ENCODE measurements at regions not wholly inside any gene's neighbourhood (a gene's known extent, or its start where the extent isn't known, plus 50 kb on each side); places are given as distances from the start of the nearest gene placed in this dataset.

- Histone ChIP-seq H3K27me3 (ENCODE audit: control insufficient read depth, insufficient read depth, low read length) (no peaks in the 10 kb centered on the region), H3K9me3 (ENCODE audit: control insufficient read depth, insufficient read depth, low read depth, low read length) (peaks cover 17% of the 10 kb centered on the region), H3K27ac (ENCODE audit: low read length) (no peak overlapping the region), H3K4me1 (ENCODE audit: control insufficient read depth, insufficient read depth, low read length) (no peaks in the 10 kb centered on the region), H3K36me3 (ENCODE audit: control insufficient read depth, insufficient read depth, low read length) (no peaks in the 10 kb centered on the region), H3K4me3 (ENCODE audit: low read depth in 2 of 2, low read length in 2 of 2) (no peak overlapping the region)
- ChIA-PET POLR2A (no interaction called here), CTCF (no interaction called here)
- no peak for ATAC-seq
- in situ Hi-C loops (cut with HindIII; ENCODE audit: low pct_unique_long_range_greater_than_20kb, low sequenced_read_pairs) = no loop called here
- DNase-seq (ENCODE audit: low read depth, low spot score) = no peak
- TF ChIP-seq SIN3A (IDR thresholded peaks at IDR 0.05; ENCODE audit: borderline replicate concordance, insufficient read depth, low read depth, low read length) (no peak), POLR2AphosphoS5 (IDR thresholded peaks at IDR 0.05; ENCODE audit: low read depth, low read length) (no peak), TCF7L2 (IDR thresholded peaks at IDR 0.05; ENCODE audit: low read depth, low read length) (no peak), CTCF (IDR thresholded peaks at IDR 0.05) (no peak), REST (IDR thresholded peaks at IDR 0.05; ENCODE audit: insufficient read depth in 1 of 2, low read depth in 2 of 2, low read length in 1 of 2) (no peak)
- intact Hi-C loops (cut with micrococcal nuclease; ENCODE audit: unreplicated experiment) = no loop called here
- no TSS peak for BruUV-seq (replicated peaks)
These were observed 301.7 kb downstream of the BLID start for GRCh38 chr11:121814296-121814695.

GRCh38 chr11:121810291-121810690 lies 305.7 kb downstream of the BLID start:
- in situ Hi-C loops (cut with HindIII; ENCODE audit: low pct_unique_long_range_greater_than_20kb, low sequenced_read_pairs) (no loop called here), intact Hi-C loops (cut with micrococcal nuclease; ENCODE audit: unreplicated experiment) (loop anchor here (2.0 kb wide), 1 partner anchor 27 kb away; no protein-coding TSS in a partner anchor)
- no peak overlapping the region for H3K27ac ChIP-seq (ENCODE audit: low read length)
- H3K4me1 ChIP-seq (ENCODE audit: control insufficient read depth, insufficient read depth, low read length) = no peaks in the 10 kb centered on the region
- no TSS peak for BruUV-seq (replicated peaks)
- POLR2A ChIA-PET = no interaction called here
- 0 out of 2 replicates have a peak, but pooled peaks cover 3% of the 10 kb centered on the region for H3K9me3 ChIP-seq (ENCODE audit: control insufficient read depth, insufficient read depth, low read depth, low read length)
- H3K27me3 ChIP-seq (ENCODE audit: control insufficient read depth, insufficient read depth, low read length) = no peaks in the 10 kb centered on the region
- DNase-seq (ENCODE audit: low read depth, low spot score) = no peak
- no peak overlapping the region for H3K4me3 ChIP-seq (ENCODE audit: low read depth in 2 of 2, low read length in 2 of 2)
- no peaks in the 10 kb centered on the region for H3K36me3 ChIP-seq (ENCODE audit: control insufficient read depth, insufficient read depth, low read length)
- no peak for ATAC-seq
- TF ChIP-seq POLR2AphosphoS5 (IDR thresholded peaks at IDR 0.05; ENCODE audit: low read depth, low read length) = no peak
- TF ChIP-seq TCF7L2 (IDR thresholded peaks at IDR 0.05; ENCODE audit: low read depth, low read length) = no peak
- TF ChIP-seq REST (IDR thresholded peaks at IDR 0.05; ENCODE audit: insufficient read depth in 1 of 2, low read depth in 2 of 2, low read length in 1 of 2) = no peak
- no peak for TF ChIP-seq CTCF (IDR thresholded peaks at IDR 0.05)
- CTCF ChIA-PET = no interaction called here

Data from Panc1 (cell line).